ENCODE measurements at regions not wholly inside any gene's neighbourhood (a gene's known extent, or its start where the extent isn't known, plus 50 kb on each side); places are given as distances from the start of the nearest gene placed in this dataset.

DNA sequence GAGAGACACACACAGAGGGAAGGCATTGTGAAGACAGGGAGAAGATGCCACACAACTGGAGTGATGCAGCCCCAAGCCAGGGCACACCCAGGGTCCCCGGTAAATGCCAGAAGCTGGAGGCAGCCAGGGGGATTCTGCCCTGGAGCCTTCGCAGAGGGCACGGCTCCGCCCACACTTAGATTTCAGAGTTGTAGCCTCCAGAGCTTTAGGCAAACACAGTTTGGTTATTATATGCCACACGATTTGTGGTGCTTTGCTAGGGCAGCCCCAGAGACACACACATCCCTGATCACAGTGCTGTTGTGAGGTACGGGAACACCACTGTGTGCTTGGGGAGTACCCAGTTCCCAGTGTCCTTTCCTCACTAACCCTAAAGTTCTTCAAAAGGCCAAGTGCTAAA lies 280.6 kb downstream of the SMOC2 start:
- TF ChIP-seq, protein P1, sequence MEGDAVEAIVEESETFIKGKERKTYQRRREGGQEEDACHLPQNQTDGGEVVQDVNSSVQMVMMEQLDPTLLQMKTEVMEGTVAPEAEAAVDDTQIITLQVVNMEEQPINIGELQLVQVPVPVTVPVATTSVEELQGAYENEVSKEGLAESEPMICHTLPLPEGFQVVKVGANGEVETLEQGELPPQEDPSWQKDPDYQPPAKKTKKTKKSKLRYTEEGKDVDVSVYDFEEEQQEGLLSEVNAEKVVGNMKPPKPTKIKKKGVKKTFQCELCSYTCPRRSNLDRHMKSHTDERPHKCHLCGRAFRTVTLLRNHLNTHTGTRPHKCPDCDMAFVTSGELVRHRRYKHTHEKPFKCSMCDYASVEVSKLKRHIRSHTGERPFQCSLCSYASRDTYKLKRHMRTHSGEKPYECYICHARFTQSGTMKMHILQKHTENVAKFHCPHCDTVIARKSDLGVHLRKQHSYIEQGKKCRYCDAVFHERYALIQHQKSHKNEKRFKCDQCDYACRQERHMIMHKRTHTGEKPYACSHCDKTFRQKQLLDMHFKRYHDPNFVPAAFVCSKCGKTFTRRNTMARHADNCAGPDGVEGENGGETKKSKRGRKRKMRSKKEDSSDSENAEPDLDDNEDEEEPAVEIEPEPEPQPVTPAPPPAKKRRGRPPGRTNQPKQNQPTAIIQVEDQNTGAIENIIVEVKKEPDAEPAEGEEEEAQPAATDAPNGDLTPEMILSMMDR (IDR thresholded peaks at IDR 0.05) = no peak
- TF ChIP-seq POLR2A (IDR thresholded peaks at IDR 0.05) = no peak
